ENCODE measurements at regions not wholly inside any gene's neighbourhood (a gene's known extent, or its start where the extent isn't known, plus 50 kb on each side); places are given as distances from the start of the nearest gene placed in this dataset.
"Not testable (repeated sequence)": the region's sequence is repeated elsewhere in the genome, so short reads cannot be mapped to it uniquely, and the experiment has no call there.

- no peak for DNase-seq
Observed at GRCh38 chr4:162610116-162610515, 446.3 kb upstream of the FSTL5 start.

- no peak for DNase-seq
Observed at GRCh38 chr4:162586266-162586665, 422.5 kb upstream of the FSTL5 start.

DNA sequence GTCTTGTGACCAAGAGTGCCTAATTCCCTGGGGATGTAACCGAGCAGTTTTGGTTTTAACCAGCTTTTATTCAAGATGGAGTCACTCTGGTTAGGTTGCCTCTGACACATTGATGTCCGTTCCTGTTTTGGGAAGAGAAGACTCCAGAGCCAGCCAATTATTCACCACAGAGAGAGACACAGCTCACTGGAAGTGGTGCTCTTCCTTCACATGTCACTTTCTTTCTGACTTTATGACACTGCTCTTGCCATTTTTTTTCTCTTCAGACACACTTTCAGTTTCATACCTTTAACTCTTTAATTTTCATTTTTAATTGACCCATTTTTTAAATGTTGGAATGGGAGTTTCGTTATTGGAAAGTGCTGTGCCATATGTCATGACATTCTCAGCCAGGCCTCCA is 418.4 kb upstream of the FSTL5 start:
- no peak for DNase-seq

DNA sequence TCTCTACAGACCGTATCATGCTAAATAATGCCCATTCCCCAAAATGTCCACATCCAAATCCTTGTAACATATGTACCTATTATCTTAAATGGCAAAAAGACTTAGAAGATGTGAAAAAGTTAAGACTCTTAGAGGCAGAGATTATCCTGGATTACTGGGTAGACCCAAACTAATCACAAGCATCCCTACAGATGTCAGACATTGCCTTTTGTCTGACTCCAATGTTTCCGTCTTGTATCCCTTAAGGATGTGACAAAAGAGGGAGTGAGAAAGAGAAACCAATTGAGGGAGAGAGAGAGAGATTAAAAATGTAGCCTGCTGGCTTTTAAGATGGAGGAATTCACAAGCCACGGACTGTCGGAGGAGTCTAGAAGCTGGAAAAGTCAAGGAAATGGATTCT is 401.9 kb upstream of the FSTL5 start:
- DNase-seq = no peak

GRCh38 chr4:162560073-162560472 is 396.3 kb upstream of the FSTL5 start:
- DNase-seq = no peak

- no peak for DNase-seq
Observed at GRCh38 chr4:162557516-162558106, 393.8 kb upstream of the FSTL5 start.

DNA sequence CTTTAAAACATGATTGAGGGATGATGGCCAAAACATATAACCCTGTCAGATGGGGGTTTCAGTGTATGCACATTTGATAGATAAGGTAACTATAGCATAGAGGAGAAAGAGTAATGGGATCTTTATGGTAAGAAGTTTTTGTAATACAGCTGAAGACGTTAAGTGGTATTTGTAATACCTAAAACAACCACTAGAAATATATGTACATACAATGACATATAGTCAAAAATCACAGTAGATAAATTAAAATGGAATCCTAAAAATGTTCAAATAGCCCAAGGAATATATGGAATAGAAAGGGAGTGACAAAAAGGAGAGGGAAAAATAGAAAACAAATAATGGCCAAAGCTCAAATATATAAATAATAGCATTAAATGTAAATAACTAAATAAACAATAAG is 371.3 kb upstream of the FSTL5 start:
- no peak for DNase-seq

DNA sequence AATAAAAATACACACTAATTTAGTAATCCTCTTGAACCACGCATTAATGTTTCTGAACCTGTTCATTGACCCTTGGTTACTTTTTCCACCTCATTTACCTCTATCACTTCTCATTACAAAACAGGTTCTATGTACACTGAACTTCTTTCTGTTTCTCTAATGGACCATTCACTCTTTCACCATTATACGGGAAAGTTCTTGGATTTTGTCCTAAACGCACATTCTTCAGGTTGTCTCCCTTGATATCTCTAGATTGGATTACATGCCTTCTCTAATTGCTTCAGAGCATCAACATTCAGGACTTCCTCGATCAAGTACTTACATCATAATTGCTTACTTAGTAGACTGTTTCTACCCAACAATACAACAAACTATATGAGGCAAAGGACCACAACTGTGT is 359.4 kb upstream of the FSTL5 start:
- no peak for DNase-seq

DNA sequence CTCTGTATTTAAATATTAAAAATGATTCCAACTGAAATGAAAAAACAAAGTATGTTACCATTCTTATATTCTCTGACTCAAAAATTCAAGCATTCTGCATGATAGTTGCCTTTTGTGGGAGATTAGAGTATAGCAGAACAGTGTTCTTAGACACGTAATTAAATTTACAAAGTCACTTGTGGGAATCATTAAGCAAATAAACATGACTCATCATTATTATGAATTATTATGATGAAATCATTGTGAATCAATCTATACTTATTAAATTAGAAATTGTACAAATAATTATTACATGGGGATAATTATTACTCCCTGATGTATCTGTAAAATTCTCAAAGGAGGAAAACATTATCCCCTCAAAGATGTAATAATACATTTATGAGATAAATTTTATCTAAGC is 358.9 kb upstream of the FSTL5 start:
- DNase-seq = no peak

DNA sequence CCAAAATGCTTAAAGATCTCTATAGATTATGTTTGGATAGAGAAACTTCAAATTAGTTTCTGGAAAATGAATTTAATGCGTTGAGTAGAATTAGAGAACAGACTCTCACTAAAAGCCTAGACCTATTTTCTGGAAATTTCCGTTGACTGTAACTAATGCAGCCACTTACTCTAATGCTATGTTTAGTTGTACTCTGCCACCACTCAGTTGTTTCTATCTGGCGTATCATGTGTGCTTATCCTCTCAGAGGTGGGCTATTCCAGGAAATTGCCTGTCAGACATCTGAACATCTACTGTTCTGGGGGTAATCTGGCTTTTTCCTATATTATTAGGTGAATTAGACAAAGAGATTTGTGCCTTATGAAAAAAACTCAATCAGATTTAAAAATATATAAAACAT is 347.1 kb upstream of the FSTL5 start:
- DNase-seq = no peak

DNA sequence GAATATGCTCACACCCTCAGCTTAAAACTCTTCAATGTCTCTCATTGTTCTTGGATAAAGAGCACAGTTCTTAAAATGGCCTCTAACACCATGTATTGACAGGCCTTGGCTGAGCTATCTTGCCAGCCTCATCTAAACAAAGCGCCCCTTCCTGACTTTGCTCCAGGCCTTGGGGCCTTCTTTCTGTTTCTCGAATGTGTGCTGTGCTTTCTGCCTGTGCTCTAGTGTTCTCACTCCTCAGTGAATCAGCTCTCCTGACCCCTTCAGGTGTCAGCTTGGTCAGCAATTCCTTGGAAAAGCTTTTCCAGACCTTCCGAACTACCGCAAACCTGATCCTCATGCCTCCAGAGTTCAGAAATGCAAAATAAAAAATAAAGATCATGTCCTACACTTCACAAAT is 346.3 kb upstream of the FSTL5 start:
- DNase-seq = no peak

- no peak for DNase-seq
Observed at GRCh38 chr4:162509333-162509732, 345.5 kb upstream of the FSTL5 start.

DNA sequence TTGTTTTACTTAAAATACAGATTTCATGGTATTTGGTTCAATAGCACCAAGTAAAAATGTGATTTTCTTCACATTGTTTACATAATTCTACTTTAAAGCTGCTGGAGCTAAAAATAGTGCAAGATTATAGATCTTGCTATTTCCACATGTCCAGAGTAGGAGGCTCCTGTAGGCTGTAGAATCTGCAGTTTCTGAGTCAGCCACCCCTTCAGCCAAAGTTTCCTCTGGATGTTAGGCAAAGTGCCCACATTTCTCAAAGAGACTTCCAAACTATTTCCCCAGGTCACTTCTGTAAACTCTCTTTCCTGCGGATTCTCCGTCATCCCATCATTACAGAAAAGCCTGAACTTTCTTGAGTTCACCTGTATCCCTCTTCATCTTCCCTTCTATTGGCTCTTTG is 342.5 kb upstream of the FSTL5 start:
- no peak for DNase-seq

GRCh38 chr4:162503868-162504267 is 340.1 kb upstream of the FSTL5 start:
- no peak for DNase-seq

GRCh38 chr4:162502109-162502508 is 338.3 kb upstream of the FSTL5 start:
- no peak for DNase-seq

DNA sequence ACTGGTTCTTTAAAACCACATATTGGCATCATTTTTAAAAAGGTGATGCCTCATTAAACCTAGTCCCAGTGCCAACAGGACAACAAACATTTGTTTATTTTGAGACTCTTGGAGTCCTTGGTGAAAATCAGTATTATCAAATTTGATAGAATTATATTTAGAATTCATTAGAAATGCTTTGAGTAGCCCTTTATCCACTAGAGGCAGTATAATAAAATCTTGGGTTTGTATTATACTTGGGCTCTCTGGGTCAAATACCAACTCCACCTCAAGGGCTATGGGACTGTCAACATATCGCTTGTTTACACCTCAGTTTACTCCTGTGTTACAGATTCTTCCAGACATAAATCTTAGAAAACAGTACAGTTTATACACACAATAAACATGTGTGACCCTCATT is 335.7 kb upstream of the FSTL5 start:
- no peak for DNase-seq

- DNase-seq = no peak
Observed at GRCh38 chr4:162498168-162498567, 334.4 kb upstream of the FSTL5 start.

DNA sequence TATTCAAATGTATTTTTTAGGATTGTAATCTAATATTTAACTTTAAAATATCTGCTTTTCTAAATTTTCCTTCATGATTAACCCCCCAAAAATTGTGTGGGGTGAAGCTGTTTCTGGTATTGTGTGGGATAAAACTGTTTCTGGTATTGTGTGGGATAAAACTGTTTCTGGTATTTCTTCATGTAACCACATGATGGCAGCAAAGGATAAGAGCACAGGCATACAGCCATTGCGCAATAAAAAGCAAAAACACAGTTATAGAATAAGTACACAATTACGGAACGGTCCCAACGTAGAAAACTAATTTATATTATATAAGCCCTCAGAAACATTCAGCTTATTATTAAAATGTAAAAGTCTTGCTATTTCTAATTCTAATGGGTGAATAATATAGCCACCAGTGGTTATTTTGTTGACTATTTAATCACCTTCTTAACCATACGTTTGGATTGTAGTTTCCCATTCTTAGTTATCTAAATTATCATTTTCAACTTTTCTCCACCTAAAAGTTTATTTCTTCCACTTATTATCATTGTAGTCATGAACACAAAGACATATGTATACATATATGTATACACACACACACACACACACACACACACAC is 333.9 kb upstream of the FSTL5 start:
- DNase-seq = peak; percentile 44

DNA sequence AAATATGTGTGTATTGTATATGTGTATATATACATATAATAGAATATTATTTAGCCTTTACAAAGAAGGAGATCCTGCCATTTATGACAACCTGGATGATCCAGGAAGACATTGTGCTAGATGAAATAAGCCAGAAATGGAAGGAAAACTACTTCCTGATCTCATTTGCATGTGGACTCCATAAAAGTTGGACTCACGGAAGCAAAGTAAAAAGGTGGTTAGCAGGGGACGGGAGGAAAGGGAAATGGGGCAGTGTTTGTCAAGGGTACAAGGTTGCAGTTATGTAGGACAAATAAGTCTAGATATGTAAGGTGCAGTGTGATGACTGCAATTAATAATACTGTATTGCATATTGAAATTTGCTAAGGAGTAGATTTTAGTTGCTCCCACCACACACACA is 331.1 kb upstream of the FSTL5 start:
- DNase-seq = no peak

GRCh38 chr4:162485486-162485885 is 321.7 kb upstream of the FSTL5 start:
- no peak for DNase-seq

- DNase-seq = no peak
Observed at GRCh38 chr4:162475246-162475645, 311.4 kb upstream of the FSTL5 start.

DNA sequence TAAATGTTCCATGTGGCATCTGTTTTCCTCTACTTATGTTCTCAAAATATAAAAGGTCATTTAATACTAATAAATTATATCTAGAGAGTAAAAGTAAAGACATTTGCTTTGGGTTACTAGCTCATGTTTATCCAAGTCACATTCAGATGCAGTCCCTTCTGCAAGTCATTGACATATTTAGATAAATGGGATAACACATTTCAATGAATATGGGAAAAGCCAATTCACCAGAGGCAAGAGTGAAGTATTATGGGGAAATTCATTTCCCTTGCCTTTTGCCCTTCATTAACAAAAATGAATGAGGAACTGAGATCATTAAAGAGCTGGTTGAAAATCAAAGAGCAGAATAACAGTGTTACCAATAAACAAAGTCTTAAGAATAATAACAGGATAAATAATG is 306.2 kb upstream of the FSTL5 start:
- no peak for DNase-seq

- DNase-seq = not testable (repeated sequence)
Observed at GRCh38 chr4:162465356-162465755, 301.6 kb upstream of the FSTL5 start.

DNA sequence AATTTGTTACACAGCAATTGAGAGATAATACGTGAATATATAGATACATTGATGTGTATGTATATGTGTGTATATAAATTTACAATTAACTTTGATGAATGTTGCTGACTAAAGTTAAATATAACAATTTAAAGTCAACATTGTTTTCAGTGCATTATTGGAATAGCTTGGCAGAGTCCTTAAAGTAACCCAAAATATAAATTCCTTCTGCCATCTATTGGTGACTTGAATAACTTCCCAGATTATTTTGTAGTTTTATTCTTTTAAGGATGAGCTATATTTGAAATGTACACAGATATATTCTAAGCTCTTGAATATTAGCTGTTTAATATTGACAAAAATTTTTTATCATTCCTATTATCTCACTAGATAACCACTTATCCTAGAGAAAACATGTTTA is 298.2 kb upstream of the FSTL5 start:
- no peak for DNase-seq

DNA sequence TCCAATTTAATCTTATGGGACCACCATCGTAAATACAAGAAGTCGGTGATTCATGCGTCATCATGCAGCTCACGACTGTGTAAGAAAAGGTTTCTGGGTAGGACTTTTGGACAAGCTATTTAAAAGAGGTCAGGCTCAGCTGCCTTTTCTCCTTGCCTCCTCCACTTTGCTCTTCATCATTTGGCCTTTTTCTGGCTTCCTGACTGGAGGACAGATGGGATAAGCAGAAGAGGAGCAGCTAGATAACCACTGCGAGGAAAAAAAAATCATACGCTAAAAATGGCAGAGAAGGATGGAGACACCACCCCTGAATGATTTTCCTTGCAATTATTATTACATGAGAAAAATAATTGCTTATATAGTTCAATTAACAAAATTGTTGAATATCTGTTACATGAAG is 294.3 kb upstream of the FSTL5 start:
- DNase-seq = no peak
